ENCODE measurements at regions not wholly inside any gene's neighbourhood (a gene's known extent, or its start where the extent isn't known, plus 50 kb on each side); places are given as distances from the start of the nearest gene placed in this dataset.

DNA sequence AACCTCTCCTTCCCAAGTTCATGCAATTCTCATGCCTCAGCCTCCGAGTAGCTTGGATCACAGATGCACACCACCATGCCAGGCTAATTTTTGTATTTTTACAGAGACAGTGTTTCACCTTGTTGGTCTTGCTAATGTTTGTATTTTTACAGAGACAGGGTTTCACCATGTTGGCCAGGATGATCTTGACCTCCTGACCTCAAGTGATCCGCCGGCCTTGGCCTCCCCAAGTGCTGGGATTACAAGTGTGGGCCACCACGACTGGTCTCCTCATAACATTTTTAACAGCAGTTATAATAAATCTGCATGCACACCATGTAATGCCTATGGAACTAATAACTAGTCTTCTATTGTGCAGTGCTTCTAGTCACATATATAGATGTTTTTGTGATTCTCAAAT, 123.8 kb upstream of the VKORC1L1 start:
- TF ChIP-seq, protein P1, sequence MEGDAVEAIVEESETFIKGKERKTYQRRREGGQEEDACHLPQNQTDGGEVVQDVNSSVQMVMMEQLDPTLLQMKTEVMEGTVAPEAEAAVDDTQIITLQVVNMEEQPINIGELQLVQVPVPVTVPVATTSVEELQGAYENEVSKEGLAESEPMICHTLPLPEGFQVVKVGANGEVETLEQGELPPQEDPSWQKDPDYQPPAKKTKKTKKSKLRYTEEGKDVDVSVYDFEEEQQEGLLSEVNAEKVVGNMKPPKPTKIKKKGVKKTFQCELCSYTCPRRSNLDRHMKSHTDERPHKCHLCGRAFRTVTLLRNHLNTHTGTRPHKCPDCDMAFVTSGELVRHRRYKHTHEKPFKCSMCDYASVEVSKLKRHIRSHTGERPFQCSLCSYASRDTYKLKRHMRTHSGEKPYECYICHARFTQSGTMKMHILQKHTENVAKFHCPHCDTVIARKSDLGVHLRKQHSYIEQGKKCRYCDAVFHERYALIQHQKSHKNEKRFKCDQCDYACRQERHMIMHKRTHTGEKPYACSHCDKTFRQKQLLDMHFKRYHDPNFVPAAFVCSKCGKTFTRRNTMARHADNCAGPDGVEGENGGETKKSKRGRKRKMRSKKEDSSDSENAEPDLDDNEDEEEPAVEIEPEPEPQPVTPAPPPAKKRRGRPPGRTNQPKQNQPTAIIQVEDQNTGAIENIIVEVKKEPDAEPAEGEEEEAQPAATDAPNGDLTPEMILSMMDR (IDR thresholded peaks at IDR 0.05; ENCODE audit: insufficient read depth, low read depth, low read length), result no peak
- no peak for TF ChIP-seq EZH2 (IDR thresholded peaks at IDR 0.05; ENCODE audit: insufficient read depth, low read length)
